OCI-LY1 (cell line): ENCODE measurements at regions not wholly inside any gene's neighbourhood (a gene's known extent, or its start where the extent isn't known, plus 50 kb on each side); places are given as distances from the start of the nearest gene placed in this dataset.

Source experiments
- H2AFZ ChIP-seq: fragments of 200-600 bp; sonication (generic), shearing (Covaris generic); 2 replicates; pipeline ENCODE4 v1.6.0; 2014; ENCODE audit warnings: antibody characterized with exemption, mild to moderate bottlenecking, low read length
- H3F3A ChIP-seq: fragments of 200-600 bp; sonication (generic), shearing (Covaris generic); 2 replicates; pipeline ENCODE4 v1.6.0; 2014; ENCODE audit warnings: mild to moderate bottlenecking, antibody characterized with exemption, low read length, moderate library complexity; ENCODE audit not compliant: insufficient read depth
- H3K27ac ChIP-seq: fragments of 200-600 bp; sonication (generic); 2 replicates; pipeline ENCODE4 v1.5.1; 2014; ENCODE audit warnings: low read length, mixed run types, mild to moderate bottlenecking, low read depth; ENCODE audit not compliant: poor library complexity, severe bottlenecking
- H3K27me3 ChIP-seq: fragments of 200-600 bp; sonication (generic); 2 replicates; pipeline ENCODE4 v1.6.0; 2014; ENCODE audit warnings: antibody characterized with exemption, mild to moderate bottlenecking, low read length, moderate library complexity; ENCODE audit not compliant: insufficient read depth
- H3K36me3 ChIP-seq: fragments of 200-600 bp; sonication (generic); 2 replicates; pipeline ENCODE4 v1.6.1; 2014; ENCODE audit warnings: mild to moderate bottlenecking, antibody characterized with exemption, low read length, moderate library complexity, mixed read lengths; ENCODE audit not compliant: insufficient read depth
- H3K4me1 ChIP-seq: fragments of 200-600 bp; sonication (generic); 2 replicates; pipeline ENCODE4 v1.5.1; 2014; ENCODE audit warnings: mild to moderate bottlenecking, low read length, moderate library complexity; ENCODE audit not compliant: insufficient read depth, severe bottlenecking
- H3K4me2 ChIP-seq: fragments of 200-600 bp; sonication (generic), shearing (Covaris generic); 2 replicates; pipeline ENCODE4 v1.6.1; 2014; ENCODE audit warnings: low read length
- H3K4me3 ChIP-seq: fragments of 200-600 bp; sonication (generic); 2 replicates; pipeline ENCODE4 v1.5.1; 2014; ENCODE audit warnings: low read length, low read depth, mild to moderate bottlenecking, mixed read lengths; ENCODE audit not compliant: poor library complexity, severe bottlenecking
- H3K79me2 ChIP-seq: fragments of 200-600 bp; shearing (Covaris generic); 2 replicates; pipeline ENCODE4 v1.6.1; 2016; ENCODE audit warnings: mixed run types, low read length, mixed read lengths; ENCODE audit not compliant: insufficient read depth
- H3K9ac ChIP-seq: fragments of 200-600 bp; sonication (generic), shearing (Covaris generic); 2 replicates; pipeline ENCODE4 v1.6.1; 2014; ENCODE audit warnings: mild to moderate bottlenecking, low read length, mixed read lengths
- H3K9me2 ChIP-seq: fragments of 200-600 bp; sonication (generic), shearing (Covaris generic); 2 replicates; pipeline ENCODE4 v1.6.1; 2014; ENCODE audit warnings: low read depth, mild to moderate bottlenecking, low read length, mixed read lengths
- H3K9me3 ChIP-seq: fragments of 200-600 bp; shearing (Covaris generic); 2 replicates; pipeline ENCODE4 v1.6.1; 2014; ENCODE audit warnings: low read length, mixed read lengths
- H4K20me1 ChIP-seq: fragments of 200-600 bp; sonication (generic), shearing (Covaris generic); 2 replicates; pipeline ENCODE4 v1.6.0; 2016; ENCODE audit warnings: mild to moderate bottlenecking, low read length; ENCODE audit not compliant: insufficient read depth
- EZH2 ChIP-seq: fragments of 200-600 bp; sonication (generic), shearing (Covaris generic); IDR thresholded peaks from 2 replicates; pipeline ENCODE4 v1.8.0; 2017; ENCODE audit warnings: borderline replicate concordance, mixed run types, mild to moderate bottlenecking, antibody characterized with exemption, low read length, moderate library complexity, mixed read lengths
- TF ChIP-seq, protein P1 (sequence below): fragments of 200-600 bp; sonication (generic), shearing (Covaris generic); IDR thresholded peaks from 2 replicates; pipeline ENCODE4 v1.5.1; 2017; ENCODE audit warnings: mild to moderate bottlenecking, antibody characterized with exemption, low read length, moderate library complexity, mixed read lengths

- Histone ChIP-seq H3K4me2 (no peak overlapping the region), H3K4me3 (no peak overlapping the region), H3K79me2 (no peaks in the 10 kb centered on the region), H3K27ac (no peak overlapping the region), H4K20me1 (no peaks in the 10 kb centered on the region), H3K27me3 (no peaks in the 10 kb centered on the region), H3K9me2 (no peaks in the 10 kb centered on the region), H3K4me1 (no peaks in the 10 kb centered on the region), H3F3A (no peaks in the 10 kb centered on the region), H3K9me3 (no peaks in the 10 kb centered on the region), H3K9ac (no peak overlapping the region), H2AFZ (no peak overlapping the region), H3K36me3 (no peaks in the 10 kb centered on the region)
- TF ChIP-seq, protein P1, sequence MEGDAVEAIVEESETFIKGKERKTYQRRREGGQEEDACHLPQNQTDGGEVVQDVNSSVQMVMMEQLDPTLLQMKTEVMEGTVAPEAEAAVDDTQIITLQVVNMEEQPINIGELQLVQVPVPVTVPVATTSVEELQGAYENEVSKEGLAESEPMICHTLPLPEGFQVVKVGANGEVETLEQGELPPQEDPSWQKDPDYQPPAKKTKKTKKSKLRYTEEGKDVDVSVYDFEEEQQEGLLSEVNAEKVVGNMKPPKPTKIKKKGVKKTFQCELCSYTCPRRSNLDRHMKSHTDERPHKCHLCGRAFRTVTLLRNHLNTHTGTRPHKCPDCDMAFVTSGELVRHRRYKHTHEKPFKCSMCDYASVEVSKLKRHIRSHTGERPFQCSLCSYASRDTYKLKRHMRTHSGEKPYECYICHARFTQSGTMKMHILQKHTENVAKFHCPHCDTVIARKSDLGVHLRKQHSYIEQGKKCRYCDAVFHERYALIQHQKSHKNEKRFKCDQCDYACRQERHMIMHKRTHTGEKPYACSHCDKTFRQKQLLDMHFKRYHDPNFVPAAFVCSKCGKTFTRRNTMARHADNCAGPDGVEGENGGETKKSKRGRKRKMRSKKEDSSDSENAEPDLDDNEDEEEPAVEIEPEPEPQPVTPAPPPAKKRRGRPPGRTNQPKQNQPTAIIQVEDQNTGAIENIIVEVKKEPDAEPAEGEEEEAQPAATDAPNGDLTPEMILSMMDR = no peak
- TF ChIP-seq EZH2 = no peak
Observed at GRCh38 chr5:159493696-159494095, 163.4 kb upstream of the IL12B start.

DNA sequence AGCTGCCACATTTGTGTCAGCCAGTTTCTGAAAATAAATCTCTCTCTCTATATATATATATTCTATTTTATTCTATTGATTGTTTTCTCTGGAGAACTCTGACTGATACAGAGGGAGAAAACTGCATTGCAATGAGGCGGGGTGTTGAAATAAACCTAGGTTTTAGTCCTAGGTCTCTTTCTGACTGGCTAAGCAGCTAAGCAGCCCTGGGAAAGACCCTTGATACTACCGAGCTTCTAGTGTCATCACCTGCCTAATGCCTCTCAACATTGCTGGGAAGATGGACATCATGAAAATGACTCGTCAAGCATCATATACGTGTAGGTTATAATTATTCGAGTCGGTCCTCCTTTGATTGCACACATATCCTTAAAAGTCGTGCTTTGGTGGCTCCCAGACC is 166.5 kb upstream of the IL12B start:
- Histone ChIP-seq H3K9ac (no peak overlapping the region), H3K36me3 (no peaks in the 10 kb centered on the region), H3K9me3 (no peaks in the 10 kb centered on the region), H3F3A (no peaks in the 10 kb centered on the region), H3K79me2 (no peaks in the 10 kb centered on the region), H3K9me2 (no peaks in the 10 kb centered on the region), H2AFZ (no peak overlapping the region), H3K27me3 (no peaks in the 10 kb centered on the region), H4K20me1 (no peaks in the 10 kb centered on the region), H3K4me1 (no peaks in the 10 kb centered on the region), H3K4me2 (no peak overlapping the region), H3K4me3 (no peak overlapping the region), H3K27ac (no peak overlapping the region)
- TF ChIP-seq, protein P1 = no peak
- TF ChIP-seq EZH2 = no peak

DNA sequence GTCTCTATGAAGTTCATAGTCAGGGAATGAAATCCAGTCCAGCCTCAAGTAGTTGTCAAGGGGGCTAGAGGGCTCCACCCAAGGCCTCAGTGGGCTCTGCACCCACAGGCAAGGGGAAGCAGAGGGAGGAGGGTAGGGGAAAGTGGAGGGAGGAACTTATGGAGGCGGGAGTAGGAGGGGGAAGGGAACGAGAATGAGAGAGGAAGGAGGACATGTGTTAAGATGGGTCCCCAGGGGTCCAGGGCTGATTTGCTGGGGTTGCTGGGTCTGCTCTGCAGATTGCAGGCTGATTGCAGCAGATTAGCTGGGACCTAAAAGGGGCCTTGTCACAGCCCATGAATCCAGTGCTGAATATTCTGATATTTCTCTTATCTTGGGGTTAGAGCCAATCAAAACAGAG is 166.9 kb upstream of the IL12B start:
- no peak overlapping the region for H3K27ac ChIP-seq
- H3K9me2 ChIP-seq = no peaks in the 10 kb centered on the region
- H3K4me2 ChIP-seq = no peak overlapping the region
- no peaks in the 10 kb centered on the region for H3F3A ChIP-seq
- H3K4me3 ChIP-seq = no peak overlapping the region
- TF ChIP-seq, protein P1 = no peak
- TF ChIP-seq EZH2 = no peak
- H3K36me3 ChIP-seq = no peaks in the 10 kb centered on the region
- no peaks in the 10 kb centered on the region for H3K27me3 ChIP-seq
- H3K4me1 ChIP-seq = no peaks in the 10 kb centered on the region
- H4K20me1 ChIP-seq = no peaks in the 10 kb centered on the region
- no peak overlapping the region for H3K9ac ChIP-seq
- no peaks in the 10 kb centered on the region for H3K9me3 ChIP-seq
- no peak overlapping the region for H2AFZ ChIP-seq
- H3K79me2 ChIP-seq = no peaks in the 10 kb centered on the region
